GM23338 (cell line): ENCODE measurements at regions not wholly inside any gene's neighbourhood (a gene's known extent, or its start where the extent isn't known, plus 50 kb on each side); places are given as distances from the start of the nearest gene placed in this dataset.
"Not testable (repeated sequence)": the region's sequence is repeated elsewhere in the genome, so short reads cannot be mapped to it uniquely, and the experiment has no call there.

Experiments used
- CREB1 ChIP-seq: fragments of 250-450 bp; sonication (Bioruptor Pico); IDR thresholded peaks from 2 replicates; pipeline ENCODE4 v1.5.0; 2020; ENCODE audit warnings: low read depth, mild to moderate bottlenecking, moderate library complexity
- EZH2 ChIP-seq: fragments of 200-600 bp; sonication (generic); IDR thresholded peaks from one replicate; pipeline ENCODE4 v1.8.0; 2017; ENCODE audit warnings: antibody characterized with exemption, mild to moderate bottlenecking, low read depth; ENCODE audit not compliant: unreplicated experiment
- JUNB ChIP-seq: IDR thresholded peaks from one replicate; pipeline ENCODE4 v1.6.1; 2016; ENCODE audit warnings: antibody characterized with exemption; ENCODE audit not compliant: unreplicated experiment
- POLR2AphosphoS5 ChIP-seq: IDR thresholded peaks from 2 replicates; pipeline ENCODE4 v1.6.1; 2016; ENCODE audit warnings: antibody characterized with exemption, low read depth
- REST ChIP-seq: IDR thresholded peaks from one replicate; pipeline ENCODE4 v1.6.1; 2018; ENCODE audit warnings: antibody characterized with exemption; ENCODE audit not compliant: unreplicated experiment
- TF ChIP-seq, protein P1 (sequence below), 2 experiments: fragments of 200-600 bp in 1 of 2; sonication (generic) in 1 of 2; conservative IDR thresholded peaks; 2 replicates each; pipeline versions ENCODE4 v1.5.1 to v1.6.1; 2016 to 2017; ENCODE audit warnings: antibody characterized with exemption in 2 of 2, low read depth in 2 of 2, mild to moderate bottlenecking in 2 of 2, moderate library complexity in 1 of 2

- TF ChIP-seq POLR2AphosphoS5, JUNB, EZH2, REST, CREB1: not testable (repeated sequence)
- TF ChIP-seq, protein P1, sequence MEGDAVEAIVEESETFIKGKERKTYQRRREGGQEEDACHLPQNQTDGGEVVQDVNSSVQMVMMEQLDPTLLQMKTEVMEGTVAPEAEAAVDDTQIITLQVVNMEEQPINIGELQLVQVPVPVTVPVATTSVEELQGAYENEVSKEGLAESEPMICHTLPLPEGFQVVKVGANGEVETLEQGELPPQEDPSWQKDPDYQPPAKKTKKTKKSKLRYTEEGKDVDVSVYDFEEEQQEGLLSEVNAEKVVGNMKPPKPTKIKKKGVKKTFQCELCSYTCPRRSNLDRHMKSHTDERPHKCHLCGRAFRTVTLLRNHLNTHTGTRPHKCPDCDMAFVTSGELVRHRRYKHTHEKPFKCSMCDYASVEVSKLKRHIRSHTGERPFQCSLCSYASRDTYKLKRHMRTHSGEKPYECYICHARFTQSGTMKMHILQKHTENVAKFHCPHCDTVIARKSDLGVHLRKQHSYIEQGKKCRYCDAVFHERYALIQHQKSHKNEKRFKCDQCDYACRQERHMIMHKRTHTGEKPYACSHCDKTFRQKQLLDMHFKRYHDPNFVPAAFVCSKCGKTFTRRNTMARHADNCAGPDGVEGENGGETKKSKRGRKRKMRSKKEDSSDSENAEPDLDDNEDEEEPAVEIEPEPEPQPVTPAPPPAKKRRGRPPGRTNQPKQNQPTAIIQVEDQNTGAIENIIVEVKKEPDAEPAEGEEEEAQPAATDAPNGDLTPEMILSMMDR (conservative IDR thresholded peaks at IDR 0.05; ENCODE audit: low read depth in 2 of 2), result not testable (repeated sequence)
Measured at GRCh38 chr7:131981069-131981468, 424.6 kb upstream of the PODXL start.
